ENCODE measurements at regions not wholly inside any gene's neighbourhood (a gene's known extent, or its start where the extent isn't known, plus 50 kb on each side); places are given as distances from the start of the nearest gene placed in this dataset.

DNA sequence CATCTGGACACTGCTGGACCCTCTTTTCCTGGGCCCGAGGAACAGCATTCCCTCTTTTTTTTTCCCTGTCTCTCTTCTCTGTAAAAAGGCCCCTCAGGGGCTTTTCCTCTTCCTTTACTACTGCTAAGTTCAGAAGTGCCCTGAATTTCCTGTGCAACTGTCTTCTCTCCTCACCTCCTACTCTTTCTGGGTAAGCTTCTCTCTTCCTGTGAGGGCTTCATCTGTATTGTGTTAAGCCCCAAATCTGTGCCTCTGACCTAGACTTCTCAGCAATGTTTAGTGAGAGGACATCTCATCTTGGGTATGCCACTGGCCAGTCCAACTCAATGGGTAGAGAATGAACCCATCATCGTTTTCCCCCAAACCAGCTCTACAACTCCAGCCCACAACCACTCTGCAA is 174.2 kb downstream of the PTEN start:
- DNase-seq (ENCODE audit: low spot score) = no peak
- no peak for TF ChIP-seq EZH2 (IDR thresholded peaks at IDR 0.05; ENCODE audit: borderline replicate concordance, low read depth, low read length, poor library complexity, severe bottlenecking)
- TF ChIP-seq, protein P1, sequence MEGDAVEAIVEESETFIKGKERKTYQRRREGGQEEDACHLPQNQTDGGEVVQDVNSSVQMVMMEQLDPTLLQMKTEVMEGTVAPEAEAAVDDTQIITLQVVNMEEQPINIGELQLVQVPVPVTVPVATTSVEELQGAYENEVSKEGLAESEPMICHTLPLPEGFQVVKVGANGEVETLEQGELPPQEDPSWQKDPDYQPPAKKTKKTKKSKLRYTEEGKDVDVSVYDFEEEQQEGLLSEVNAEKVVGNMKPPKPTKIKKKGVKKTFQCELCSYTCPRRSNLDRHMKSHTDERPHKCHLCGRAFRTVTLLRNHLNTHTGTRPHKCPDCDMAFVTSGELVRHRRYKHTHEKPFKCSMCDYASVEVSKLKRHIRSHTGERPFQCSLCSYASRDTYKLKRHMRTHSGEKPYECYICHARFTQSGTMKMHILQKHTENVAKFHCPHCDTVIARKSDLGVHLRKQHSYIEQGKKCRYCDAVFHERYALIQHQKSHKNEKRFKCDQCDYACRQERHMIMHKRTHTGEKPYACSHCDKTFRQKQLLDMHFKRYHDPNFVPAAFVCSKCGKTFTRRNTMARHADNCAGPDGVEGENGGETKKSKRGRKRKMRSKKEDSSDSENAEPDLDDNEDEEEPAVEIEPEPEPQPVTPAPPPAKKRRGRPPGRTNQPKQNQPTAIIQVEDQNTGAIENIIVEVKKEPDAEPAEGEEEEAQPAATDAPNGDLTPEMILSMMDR (conservative IDR thresholded peaks at IDR 0.05; ENCODE audit: low read depth, low read length) = no peak
- Histone ChIP-seq H3K9me3 (ENCODE audit: low read depth, low read length, poor library complexity, severe bottlenecking) (no peaks in the 10 kb centered on the region), H3K36me3 (ENCODE audit: insufficient read depth, low read length, poor library complexity, severe bottlenecking) (no peaks in the 10 kb centered on the region), H3K27me3 (replicated peaks; ENCODE audit: insufficient read depth, low read depth, low read length, poor library complexity) (no peaks in the 10 kb centered on the region), H3K4me1 (ENCODE audit: insufficient read depth, low read length, poor library complexity, severe bottlenecking) (no peaks in the 10 kb centered on the region), H3K27ac (ENCODE audit: low read depth, low read length, poor library complexity, severe bottlenecking) (no peak overlapping the region), H3K4me3 (ENCODE audit: low read depth, low read length, poor library complexity, severe bottlenecking) (no peak overlapping the region)
- CTCF ChIA-PET = no interaction called here
- BruUV-seq (replicated peaks) = no TSS peak
- intact Hi-C loops (cut with micrococcal nuclease; ENCODE audit: unreplicated experiment) = no loop called here
- POLR2A ChIA-PET (ENCODE audit: low non-redundant PET) = no interaction called here

DNA sequence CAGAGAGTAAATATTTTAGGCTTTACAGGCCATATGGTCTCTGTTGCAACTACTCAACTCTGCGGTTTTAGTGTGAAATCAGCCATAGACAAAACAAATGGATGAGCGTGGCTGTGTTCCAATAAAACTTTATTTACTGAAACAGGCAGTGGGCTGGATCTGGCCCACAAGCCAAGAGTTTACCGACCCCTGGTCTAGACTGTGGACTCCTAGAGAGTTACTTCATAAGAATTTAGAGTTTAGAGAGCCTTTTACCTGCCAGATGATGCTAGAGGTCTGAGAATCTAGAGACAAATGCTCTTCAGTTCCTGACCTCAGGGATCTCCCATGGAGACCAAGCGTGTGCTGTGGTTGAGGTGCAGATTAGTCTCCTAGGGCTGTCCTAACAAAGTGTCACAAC is 174.8 kb downstream of the PTEN start:
- no peak for DNase-seq (ENCODE audit: low spot score)
- ChIA-PET POLR2A (ENCODE audit: low non-redundant PET) (no interaction called here), CTCF (no interaction called here)
- H3K27ac ChIP-seq (ENCODE audit: low read depth, low read length, poor library complexity, severe bottlenecking) = no peak overlapping the region
- TF ChIP-seq, protein P1 (conservative IDR thresholded peaks at IDR 0.05; ENCODE audit: low read depth, low read length) = no peak
- no peak for TF ChIP-seq EZH2 (IDR thresholded peaks at IDR 0.05; ENCODE audit: borderline replicate concordance, low read depth, low read length, poor library complexity, severe bottlenecking)
- H3K27me3 ChIP-seq (replicated peaks; ENCODE audit: insufficient read depth, low read depth, low read length, poor library complexity) = no peaks in the 10 kb centered on the region
- intact Hi-C loops (cut with micrococcal nuclease; ENCODE audit: unreplicated experiment) = no loop called here
- no peaks in the 10 kb centered on the region for H3K9me3 ChIP-seq (ENCODE audit: low read depth, low read length, poor library complexity, severe bottlenecking)
- no TSS peak for BruUV-seq (replicated peaks)
- no peak overlapping the region for H3K4me3 ChIP-seq (ENCODE audit: low read depth, low read length, poor library complexity, severe bottlenecking)
- no peaks in the 10 kb centered on the region for H3K4me1 ChIP-seq (ENCODE audit: insufficient read depth, low read length, poor library complexity, severe bottlenecking)
- no peaks in the 10 kb centered on the region for H3K36me3 ChIP-seq (ENCODE audit: insufficient read depth, low read length, poor library complexity, severe bottlenecking)

DNA sequence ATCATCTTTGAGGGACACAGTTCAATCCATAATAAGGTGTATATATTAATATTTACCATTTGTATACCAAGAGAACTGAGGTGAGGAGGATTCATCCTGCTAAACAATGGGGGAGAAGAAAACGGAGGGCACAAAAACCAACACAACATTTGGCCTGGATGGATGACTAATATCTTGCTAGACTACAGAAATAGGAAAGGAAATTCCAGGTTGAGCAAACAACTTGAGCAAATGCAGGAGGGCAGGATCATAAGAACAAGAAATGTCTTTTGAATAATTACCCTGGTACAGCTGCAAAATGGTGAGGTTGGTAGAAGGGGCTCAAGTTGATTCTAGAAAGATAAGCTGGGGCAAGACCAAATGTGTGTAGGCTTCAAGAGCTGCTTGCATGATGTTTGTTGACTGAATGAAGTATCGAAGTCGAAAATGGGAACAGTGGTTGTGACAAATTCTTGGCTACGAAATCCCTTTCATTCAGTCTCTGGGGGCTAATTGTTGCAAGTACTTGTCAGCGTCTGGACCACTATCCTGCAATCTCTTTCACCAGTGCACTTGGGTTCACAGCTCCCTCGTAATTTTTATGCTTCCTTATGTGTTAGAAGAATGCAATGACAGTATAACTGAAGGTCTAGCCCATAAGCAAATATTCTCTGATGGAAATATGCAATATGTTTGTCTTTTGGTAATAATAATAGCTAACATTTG is 176.2 kb downstream of the PTEN start:
- ChIA-PET POLR2A (ENCODE audit: low non-redundant PET) (no interaction called here), CTCF (no interaction called here)
- Histone ChIP-seq H3K4me3 (ENCODE audit: low read depth, low read length, poor library complexity, severe bottlenecking) (no peak overlapping the region), H3K4me1 (ENCODE audit: insufficient read depth, low read length, poor library complexity, severe bottlenecking) (no peaks in the 10 kb centered on the region), H3K36me3 (ENCODE audit: insufficient read depth, low read length, poor library complexity, severe bottlenecking) (no peaks in the 10 kb centered on the region), H3K9me3 (ENCODE audit: low read depth, low read length, poor library complexity, severe bottlenecking) (no peaks in the 10 kb centered on the region), H3K27ac (ENCODE audit: low read depth, low read length, poor library complexity, severe bottlenecking) (no peak overlapping the region), H3K27me3 (replicated peaks; ENCODE audit: insufficient read depth, low read depth, low read length, poor library complexity) (no peaks in the 10 kb centered on the region)
- TF ChIP-seq EZH2 (IDR thresholded peaks at IDR 0.05; ENCODE audit: borderline replicate concordance, low read depth, low read length, poor library complexity, severe bottlenecking) = no peak
- TF ChIP-seq, protein P1 (conservative IDR thresholded peaks at IDR 0.05; ENCODE audit: low read depth, low read length) = no peak
- intact Hi-C loops (cut with micrococcal nuclease; ENCODE audit: unreplicated experiment) = no loop called here
- no TSS peak for BruUV-seq (replicated peaks)
- DNase-seq (ENCODE audit: low spot score) = no peak

Measured in A673 (cell line).